ENCODE measurements at regions not wholly inside any gene's neighbourhood (a gene's known extent, or its start where the extent isn't known, plus 50 kb on each side); places are given as distances from the start of the nearest gene placed in this dataset.

DNA sequence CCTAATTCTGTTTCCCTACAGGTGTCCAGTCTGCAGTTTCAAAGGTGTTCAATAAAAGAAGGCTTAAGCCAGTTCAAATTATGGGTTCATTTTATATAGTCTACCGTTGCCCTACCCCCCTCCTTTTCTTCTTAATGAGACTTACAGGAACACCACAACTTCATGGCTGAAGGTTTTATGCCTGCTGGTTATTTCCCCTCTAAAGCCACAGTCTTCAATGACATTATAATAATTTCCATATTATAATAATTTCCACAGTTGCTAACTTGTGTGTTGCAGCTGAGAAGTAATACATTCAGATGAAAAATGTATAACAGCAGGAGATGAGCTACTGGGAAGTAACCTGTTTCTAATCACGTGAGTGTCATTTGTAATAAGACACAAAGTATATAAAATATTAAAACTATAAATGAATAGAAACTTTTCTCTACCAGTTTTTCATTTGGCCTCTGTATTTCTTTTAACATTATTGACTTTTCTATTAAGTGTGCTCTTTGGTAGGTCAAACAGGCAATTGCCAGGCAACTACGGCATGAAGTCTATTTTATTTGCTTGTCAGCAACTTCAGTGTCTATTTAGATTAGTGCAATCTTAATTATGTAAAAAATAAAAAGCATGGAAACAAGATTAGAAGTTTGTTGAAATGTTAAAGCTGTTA is 120.5 kb upstream of the HMHB1 start:
- DNase-seq, result no peak

DNA sequence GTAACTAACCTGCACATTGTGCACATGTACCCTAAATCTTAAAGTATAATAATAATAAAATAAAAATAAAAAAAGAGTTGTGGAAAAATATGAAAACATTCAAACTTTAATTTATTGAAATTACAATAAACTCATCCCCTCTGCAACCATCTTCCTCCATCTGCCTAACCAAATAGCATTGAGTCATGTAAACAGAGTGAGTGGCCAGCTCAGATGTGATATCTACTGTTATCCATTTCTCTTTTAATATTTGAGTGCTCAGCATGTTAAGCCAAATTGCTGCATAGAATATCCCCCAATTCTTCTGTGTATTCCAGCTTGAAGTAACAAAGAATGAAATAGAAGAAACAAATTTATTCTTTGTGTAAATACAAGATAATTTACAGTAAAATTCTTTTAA is 124.4 kb upstream of the HMHB1 start:
- no peak for DNase-seq

DNA sequence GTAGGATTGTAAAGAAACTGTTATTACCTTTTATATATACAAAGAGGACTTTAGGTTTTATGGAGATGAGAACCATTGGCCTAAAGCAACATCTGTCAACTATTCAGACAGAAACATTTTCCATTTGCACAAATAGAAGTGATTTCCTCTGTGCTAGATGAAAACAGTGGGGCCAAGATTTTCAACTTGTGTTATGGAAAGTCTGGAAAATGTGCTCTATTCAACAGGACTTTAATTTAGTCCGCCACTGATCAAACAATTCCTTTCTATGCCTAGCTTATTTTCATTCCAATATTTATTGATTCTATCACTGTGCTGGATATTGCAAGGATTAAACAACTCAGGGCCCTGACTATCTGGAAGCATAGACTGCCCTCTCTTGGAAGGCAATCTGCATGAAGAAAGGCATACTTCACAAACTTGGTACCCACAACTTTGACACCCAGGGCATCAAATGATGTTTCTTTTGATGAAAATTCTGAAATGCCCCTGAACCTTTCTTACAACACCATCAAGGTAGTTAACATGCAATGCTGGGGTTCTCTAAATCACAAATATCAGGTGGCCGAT is 126.6 kb upstream of the HMHB1 start:
- no peak for DNase-seq

DNA sequence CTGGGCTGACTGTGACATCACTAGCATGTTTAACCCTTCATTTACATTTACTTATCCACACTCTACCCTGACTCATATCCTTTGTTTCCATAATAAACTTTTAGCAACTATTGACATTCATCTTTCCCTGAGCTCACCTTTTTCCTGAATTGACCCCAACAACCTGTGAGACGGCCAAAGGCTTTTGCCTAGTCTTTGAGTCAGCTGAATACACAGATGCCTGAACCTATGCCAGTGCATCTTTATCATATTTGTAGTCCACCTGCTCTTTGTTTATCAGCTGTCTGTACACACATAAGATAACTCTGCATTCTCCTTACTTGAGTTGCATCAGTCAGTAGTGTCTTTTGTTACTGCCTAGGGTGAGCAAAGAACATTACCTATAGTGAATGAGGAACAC is 128.5 kb upstream of the HMHB1 start:
- DNase-seq, result no peak

DNA sequence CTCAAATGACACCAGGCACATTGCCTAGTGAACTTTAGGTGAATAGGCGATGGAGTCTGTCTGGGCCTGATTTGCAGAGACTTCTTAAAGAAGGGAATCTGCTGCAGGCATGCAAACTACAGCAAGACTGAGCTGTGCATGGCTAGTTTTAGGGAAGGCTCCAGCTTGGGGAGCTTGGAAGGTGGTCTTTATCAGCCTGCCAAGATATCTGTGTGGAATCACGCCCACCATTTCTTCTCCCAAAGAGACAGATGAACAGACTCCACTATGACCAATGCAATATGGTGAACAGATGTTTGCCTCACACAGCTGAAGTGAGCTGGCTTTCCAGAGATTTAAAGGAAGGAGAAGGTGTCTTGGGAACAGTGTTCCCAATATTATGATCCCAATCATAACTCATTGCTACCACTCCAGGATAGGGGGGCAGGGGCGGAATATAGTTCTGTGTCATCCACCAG is 129.0 kb upstream of the HMHB1 start:
- no peak for DNase-seq

DNA sequence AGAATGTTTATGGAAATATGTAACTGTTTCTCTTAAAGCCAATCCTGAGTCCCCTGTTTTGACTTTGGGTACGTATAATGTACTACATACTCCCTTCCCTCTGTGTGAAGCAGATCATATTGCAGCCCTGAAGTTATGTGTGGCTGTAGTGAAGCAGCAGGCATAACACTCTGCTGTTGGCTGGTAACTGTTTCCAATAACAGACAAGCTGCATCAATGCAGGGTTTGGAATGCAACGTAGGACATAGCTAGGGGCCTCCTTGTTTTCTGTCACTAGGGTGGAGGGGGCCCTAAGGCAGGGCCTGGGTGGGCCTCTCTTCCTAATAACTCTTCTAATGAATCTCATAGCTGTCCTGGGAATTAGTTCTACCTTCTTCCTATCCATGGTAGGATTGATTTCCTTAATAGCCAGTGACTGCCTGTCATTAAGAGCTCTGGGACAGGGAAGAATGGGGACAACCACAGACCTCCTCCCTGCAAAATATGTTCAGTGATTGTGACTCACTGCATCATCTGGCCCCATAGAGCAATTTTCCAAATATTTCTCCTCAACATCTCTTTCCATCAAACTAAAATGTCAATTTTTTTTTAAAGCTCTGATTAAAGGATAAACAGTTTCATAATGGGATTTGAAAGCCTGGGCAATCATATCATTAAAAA is 129.6 kb upstream of the HMHB1 start:
- DNase-seq, result no peak

DNA sequence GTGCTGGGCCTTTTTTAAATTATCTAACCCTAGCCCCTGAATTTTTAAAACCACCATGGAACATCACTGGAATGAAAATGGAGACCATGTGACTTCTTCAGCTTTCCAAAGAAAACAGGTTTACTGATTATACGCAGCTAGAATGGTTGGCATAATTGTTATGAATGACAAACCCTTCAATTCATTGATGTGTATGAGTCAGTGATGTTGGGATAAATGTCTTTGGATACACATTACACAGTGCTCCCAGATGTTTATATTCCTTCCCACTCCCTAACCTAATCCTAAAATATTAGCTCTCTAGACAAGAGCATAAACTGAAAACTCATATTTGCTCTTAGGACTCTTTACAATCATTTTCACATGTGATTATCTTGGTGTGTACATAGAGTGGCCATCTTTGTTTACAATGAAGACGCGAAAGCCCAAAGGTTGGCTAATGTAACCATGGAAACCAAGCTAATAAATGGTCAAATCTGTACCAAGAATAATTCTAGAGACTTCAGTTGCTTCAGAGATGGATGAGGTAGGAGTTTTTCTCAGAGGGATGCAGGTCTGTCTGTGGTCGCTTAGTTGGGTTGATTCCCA is 131.2 kb upstream of the HMHB1 start:
- no peak for DNase-seq

DNA sequence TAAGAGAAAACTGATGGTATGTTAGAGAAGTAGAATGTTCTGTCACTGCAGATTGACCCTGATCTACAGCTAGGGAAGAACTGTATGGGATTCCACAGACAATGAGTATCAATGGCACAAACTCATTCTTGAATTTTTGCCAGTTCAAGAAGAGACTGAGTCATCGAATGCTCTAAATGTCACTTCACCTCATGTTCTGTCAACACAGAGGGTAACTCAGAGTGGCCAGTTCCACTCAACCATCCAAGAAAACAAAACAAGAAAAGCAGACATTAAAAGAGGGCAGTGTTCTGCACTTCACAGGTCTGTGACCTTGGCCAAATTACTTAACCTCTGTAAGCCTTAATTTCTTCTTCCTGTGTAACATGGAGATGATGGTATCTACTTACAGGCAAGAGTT is 132.2 kb upstream of the HMHB1 start:
- no peak for DNase-seq

DNA sequence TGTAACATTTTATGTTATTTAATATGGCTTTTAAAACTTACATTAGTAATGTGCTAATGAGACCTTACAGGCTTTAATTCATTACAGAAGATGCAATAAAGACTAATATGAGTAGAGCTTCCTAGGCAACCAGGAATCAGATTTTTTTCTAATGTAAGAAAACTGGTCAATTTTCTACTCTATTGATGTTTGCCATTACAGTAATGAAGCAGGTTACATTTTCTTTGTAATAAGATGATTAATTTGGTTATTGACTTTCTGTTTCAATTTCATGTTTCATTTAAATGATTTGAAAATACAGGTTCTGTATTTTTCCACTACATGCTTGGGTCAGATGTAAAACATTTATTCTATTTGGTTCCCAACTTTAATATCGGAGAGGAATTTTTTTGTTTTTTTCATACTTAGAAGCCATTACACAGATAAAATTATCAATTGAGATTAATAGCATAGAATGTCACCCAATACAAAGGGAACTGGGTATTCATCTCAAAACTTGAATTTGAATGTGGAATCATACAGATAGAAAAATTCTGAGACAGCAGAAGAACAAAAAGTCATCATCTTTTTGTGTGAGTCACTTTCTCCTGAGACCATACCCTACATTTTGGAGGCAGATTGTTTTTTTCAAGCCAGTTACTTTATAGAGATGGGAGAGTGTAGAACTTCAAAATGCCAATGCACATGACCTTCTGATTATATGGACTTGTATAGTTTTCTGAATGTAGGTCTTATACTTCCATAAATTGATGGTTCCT is 133.6 kb upstream of the HMHB1 start:
- DNase-seq, result no peak

DNA sequence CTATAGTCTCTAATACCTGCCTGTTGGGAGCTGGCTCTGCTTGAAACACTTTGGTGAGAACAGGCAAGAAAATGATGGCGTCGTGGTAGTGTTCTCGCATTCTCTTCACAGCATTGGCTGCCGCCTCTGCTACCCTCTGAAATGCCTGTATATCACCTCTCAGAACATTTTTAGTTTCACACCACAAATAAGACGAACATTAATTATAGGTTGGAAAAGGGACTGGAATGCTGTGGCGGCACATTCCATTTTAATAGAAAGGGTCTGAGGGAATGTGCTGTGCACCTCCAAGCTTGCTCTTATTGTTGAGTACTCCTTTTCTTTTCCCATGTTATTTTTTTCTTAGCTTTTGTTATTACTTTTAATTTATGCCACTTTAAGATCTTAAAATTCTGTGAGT is 134.6 kb upstream of the HMHB1 start:
- no peak for DNase-seq

DNA sequence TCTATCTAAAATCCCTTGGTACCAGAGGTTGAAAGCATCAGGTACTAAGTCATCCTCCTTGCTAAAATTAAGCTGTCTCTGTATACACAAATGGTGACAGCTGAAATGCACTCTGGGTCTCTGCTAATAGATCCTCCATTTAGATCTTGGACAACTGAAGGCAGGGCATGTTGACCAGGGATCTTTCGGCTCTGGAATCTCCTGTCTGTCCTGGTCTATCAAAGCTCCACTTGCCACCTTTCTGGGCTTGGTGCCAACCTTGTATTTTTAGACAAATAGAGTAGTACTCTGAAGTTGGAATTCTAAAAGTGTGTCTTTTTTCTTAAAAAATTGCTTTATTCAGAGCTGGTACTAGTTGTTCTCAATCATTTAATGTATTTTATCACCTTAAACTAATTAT is 135.2 kb upstream of the HMHB1 start:
- no peak for DNase-seq

DNA sequence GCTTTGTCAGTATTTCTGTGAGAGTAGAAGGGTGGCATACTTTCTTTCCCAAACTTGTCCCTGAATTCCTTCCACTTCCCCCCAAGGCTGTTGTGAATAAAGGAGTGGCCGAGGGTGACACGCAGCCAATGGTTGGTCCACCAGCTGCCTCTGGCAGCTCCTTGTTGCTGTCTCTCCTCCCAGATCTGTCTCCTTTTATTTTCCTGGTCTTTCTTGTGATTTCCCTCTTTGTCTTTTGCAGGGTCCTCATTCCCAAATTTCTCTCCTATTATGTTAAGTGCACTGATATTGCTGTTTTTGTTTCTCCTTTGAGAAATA is 137.5 kb upstream of the HMHB1 start:
- DNase-seq, result no peak

DNA sequence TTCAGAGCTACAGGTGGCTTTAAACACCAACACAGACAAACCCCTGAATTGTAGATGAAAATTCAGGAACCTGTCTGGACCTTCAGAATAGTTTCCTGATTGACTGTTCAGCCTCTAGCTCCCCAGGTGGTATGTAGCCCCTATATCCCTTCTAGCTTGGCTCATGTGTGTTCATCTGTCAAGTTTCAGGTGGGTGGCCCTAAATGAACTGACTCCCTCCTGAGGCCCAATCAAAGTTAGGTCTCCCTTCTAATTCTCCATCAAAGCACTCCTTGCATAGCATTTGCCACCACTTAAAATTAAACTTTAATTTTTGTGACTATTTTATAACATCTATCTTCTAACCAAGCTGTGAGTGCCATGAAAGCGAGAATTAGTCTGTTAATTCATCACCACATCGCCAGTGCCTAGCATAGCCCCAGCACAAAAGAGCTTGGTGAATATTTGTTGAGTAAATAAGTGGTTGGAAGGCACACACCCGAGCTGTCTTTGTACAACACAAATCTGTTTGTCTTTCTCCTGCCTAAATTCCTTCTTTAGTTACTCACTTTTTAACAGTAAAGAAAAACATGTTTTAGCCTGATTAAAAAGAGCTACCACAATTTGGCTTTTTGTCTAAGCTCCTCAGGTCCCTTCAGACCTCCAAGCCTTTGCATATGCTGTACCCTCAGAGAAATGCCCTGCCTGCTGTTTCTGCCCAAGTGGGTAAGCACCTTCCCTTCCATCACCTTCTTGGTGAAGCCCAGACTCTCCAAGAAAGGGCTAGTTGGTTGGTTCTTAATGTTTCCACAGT is 138.1 kb upstream of the HMHB1 start:
- no peak for DNase-seq

DNA sequence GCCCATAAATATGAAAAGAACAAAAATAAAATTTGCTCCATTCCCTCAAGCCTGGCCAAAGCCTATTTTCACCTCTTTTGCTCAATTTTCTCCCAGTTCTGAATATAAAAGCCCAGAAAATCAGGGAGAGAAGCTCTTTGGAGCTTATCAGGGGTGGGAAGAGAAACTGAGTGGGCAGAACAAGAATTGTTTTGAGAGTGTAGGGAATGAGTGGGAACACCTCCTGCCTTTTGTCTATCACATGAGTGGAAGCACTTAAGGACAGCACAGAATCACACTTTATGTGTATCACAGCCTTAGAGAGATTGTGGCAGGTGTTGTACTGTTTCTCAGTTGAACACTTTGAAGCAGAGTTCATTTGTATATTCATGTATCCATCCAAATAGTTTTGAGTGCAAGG is 139.2 kb upstream of the HMHB1 start:
- DNase-seq, result no peak

DNA sequence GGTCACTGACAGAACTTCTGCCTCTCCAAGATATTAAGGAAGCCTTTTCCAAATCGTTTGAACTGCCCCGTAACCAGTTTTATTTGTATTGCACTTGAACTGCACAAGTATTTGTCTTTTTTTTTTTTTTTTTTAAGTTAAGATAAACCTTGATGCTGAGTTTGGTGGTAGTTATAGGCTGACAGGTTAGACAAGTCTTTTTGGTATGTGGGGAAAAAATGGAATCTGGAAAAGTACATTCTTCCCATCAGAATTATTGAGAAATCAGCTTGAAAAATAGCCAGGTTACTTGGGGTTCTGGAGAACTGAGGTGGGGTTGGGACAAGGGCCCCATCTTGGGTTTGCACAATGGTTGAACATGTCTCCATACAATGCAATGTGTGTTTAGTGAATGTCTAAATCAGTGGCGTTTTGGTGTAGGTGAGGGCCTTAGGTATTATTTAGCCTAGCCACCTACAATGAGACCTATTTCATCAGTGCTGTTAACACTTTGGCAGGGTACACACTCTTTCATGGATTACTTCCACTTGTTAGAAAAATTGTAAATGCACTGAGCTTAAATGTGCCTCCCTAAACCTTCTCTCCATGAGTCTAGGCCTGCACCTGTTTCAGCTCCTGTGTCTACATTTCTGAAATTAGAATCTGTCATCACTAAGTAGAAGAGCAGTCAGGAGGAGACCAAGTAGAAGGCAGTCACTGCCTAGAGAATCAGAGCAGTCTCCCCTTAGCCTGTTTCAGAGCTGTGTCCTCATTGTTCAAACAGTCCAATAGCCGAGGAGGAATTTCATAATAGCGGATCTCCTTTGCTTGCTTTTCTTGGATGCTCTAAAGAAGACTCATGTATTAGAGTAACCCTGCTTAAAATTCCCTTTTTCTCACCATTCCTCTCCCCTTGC is 140.0 kb upstream of the HMHB1 start:
- DNase-seq, result no peak

DNA sequence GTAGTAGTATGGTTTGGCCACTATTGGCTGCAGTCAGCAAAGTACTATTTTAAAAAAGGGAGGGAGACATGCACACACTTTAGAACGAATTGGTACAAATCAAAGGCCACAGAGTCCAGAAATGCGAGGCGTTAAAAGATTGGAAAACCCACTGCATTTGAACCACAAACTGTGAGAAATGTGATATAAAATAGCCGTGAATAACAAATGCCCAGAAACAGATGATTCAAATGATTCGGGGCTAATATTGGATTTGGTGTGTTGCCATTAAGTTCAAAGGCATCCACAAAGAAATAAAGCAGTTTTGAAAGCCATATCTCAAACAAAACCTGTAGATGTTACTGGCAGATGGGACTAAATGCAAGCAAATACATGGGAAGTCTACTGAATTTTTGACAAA is 140.9 kb upstream of the HMHB1 start:
- DNase-seq, result no peak

DNA sequence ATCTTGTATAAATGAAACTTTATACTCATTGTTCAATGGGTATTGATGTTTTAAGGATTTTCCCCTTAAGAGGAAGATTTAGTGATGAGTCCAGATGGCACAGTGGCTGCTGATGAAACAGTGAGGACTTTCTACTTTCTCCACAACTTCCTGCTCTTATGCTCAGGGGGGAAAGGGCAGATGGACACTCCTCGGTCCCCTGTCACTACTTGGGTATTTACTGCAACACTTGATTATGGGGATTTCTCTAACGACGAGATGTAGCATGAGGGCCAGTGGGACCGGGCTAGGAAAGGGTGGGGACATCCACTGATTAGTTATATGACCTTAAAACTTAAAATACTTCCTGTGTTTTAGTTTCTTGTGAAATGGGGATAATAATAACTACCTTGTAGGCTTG is 146.1 kb upstream of the HMHB1 start:
- DNase-seq, result no peak

DNA sequence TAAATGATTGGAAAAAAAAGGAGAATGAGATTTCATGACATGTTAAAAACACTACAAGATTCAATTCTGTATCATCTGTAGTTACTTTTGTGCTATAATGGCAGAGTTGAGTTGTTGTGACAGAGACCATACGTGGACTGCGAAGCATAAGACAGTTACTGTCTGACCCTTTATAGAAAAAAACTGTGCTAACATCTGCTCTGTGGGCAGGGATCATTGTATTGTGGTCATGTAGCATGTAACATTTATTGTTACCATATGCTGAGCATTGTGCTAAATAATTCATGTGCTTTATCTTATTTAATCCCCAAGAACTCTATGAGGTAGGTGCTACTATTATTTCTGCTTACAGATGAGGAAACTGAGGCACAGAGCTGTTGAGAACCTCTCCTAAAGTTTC is 147.3 kb upstream of the HMHB1 start:
- DNase-seq, result no peak

DNA sequence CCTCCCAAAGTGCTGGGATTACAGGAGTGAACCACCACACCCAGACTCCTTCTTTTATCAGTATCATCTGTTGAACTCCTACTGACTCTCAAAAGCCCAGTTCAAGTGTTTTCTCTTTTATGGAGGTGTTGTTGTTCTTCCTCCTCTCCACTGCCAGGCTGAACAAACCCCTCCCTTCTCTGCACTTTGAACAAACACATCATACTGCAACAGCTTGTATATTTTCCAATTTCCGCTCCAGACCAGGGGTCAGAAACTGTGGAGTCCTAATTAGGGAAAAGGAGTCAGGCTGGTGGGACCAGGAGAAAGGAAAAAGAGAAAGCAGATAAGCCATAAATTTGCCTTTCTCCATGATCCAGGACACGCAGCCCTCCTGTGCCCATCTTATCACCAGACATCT is 148.1 kb upstream of the HMHB1 start:
- no peak for DNase-seq

DNA sequence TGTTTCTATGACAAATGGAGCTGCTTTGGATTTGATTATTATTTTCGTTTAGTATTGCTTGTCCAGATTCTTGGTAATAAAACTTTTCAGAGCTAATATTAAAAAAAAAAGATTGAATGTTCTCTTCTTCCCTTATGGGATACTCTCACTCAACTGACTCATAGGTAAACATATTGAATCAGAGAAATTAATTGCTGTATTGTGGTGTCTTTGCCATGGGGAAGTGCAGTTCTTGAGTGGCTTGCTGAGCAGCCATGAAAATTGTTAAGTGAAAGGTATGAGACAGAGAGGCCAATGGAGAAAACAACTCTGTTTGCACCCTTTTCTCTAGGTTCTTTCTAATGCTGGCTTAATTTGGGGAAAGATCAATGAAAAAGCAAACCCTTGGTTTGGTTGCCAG is 149.9 kb upstream of the HMHB1 start:
- no peak for DNase-seq

DNA sequence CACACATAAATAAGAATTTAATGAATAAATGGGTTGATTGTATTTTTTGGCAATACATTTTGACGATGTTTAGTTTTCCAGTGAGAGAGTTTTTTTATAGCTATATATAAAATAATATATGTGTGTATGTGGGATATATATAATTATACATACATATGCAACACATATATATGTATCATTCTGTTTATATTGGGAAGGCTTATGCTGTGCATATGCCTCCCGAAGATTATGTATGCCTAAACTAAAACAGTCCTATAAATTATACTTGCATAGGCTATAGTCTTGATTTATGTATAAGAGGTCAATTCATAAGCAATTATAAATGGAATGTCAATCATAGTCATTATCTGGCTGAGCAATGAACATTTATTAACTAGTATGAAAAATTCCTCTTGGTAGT is 151.3 kb upstream of the HMHB1 start:
- no peak for DNase-seq
